ENCODE measurements at regions not wholly inside any gene's neighbourhood (a gene's known extent, or its start where the extent isn't known, plus 50 kb on each side); places are given as distances from the start of the nearest gene placed in this dataset.

DNA sequence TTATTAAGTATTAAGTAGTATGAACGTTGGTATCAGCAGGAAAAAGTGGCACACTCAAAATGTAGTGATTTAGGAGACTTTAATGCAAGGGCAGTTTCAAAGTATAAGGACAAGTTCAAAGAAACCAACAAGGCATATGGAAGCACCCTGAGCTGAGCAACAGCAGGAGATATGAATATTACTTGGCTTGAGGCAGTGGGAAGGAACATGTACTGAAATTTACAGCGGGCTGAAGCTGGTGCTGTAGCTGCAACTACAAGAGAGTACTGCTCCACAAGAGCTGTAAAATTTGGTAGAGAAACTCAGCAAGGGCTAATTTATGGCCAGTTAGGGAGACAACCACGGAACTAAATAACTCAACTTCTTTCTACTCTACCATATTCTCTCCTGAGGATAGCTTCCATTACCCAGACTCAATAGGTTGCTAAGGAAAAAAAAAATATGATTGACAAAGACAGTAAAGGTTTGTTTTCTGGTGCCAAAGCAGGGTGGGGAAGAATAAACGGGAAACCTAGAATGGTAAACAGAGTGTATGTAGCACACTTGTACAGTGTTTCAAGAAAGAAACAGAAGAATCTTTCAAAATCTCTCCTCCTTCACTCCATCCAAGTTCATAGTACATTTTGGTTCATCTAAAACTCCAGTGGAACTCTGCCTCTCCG lies 487.8 kb upstream of the MGAT4C start:
- FAIRE-seq: no peak
- TF ChIP-seq POLR2AphosphoS5 (IDR thresholded peaks at IDR 0.05; ENCODE audit: low read depth, low read length) (no peak), POLR2A (IDR thresholded peaks at IDR 0.05; ENCODE audit: low read depth, low read length) (no peak), POU2F2 (IDR thresholded peaks at IDR 0.05; ENCODE audit: low read depth, low read length) (no peak), PAX5 (IDR thresholded peaks at IDR 0.05; ENCODE audit: insufficient read depth, low read length, severe bottlenecking) (no peak), TAF1 (IDR thresholded peaks at IDR 0.05; ENCODE audit: low read depth, low read length) (no peak), SPI1 (IDR thresholded peaks at IDR 0.05; ENCODE audit: low read depth, low read length) (no peak)
- DNase-seq (ENCODE audit: insufficient read length, low spot score): no peak

DNA sequence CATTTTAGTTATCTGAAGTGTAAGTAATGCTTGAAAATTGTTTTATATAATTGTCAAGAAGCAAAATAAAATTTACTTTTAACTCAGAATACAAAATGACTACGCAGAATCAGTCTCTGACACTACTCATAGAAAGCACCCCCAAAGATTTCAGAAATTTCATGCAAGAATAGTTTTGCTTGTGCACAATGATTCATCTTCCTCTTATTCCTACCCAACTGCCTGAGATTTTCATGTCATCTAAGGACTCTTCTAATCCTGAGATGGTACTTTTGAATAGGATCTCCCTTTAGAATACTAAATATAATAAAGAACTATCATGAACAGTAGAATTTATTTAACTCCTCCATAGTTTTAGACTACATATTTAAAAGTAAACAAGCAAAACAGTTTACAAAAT lies 485.3 kb upstream of the MGAT4C start:
- FAIRE-seq (no peak), DNase-seq (ENCODE audit: insufficient read length, low spot score) (no peak)
- TF ChIP-seq POLR2A (IDR thresholded peaks at IDR 0.05; ENCODE audit: low read depth, low read length): no peak
- TF ChIP-seq TAF1 (IDR thresholded peaks at IDR 0.05; ENCODE audit: low read depth, low read length): no peak
- no peak for TF ChIP-seq POLR2AphosphoS5 (IDR thresholded peaks at IDR 0.05; ENCODE audit: low read depth, low read length)
- no peak for TF ChIP-seq PAX5 (IDR thresholded peaks at IDR 0.05; ENCODE audit: insufficient read depth, low read length, severe bottlenecking)
- no peak for TF ChIP-seq POU2F2 (IDR thresholded peaks at IDR 0.05; ENCODE audit: low read depth, low read length)
- no peak for TF ChIP-seq SPI1 (IDR thresholded peaks at IDR 0.05; ENCODE audit: low read depth, low read length)

DNA sequence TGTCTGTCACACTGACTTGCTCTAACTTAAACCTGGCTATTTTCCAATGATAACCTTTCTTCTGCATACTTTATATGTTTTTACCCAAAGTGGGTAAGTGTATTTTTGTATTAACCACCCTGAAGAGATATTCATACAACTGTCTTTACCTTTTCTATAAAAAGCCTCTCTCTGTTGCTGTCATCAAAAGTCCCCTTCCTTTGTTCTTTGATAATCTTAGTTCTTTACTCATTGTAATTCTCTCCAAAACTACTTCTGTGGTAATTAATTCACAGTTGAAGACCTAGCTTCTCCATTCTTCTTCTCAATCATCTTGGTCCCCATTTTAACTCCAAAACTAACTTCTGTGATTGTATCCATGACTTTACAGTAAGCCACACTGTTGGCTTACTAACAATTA lies 479.7 kb upstream of the MGAT4C start:
- DNase-seq (ENCODE audit: insufficient read length, low spot score): no peak
- FAIRE-seq: no peak
- TF ChIP-seq POLR2A (IDR thresholded peaks at IDR 0.05; ENCODE audit: low read depth, low read length) (no peak), POU2F2 (IDR thresholded peaks at IDR 0.05; ENCODE audit: low read depth, low read length) (no peak), POLR2AphosphoS5 (IDR thresholded peaks at IDR 0.05; ENCODE audit: low read depth, low read length) (no peak), TAF1 (IDR thresholded peaks at IDR 0.05; ENCODE audit: low read depth, low read length) (no peak), SPI1 (IDR thresholded peaks at IDR 0.05; ENCODE audit: low read depth, low read length) (no peak), PAX5 (IDR thresholded peaks at IDR 0.05; ENCODE audit: insufficient read depth, low read length, severe bottlenecking) (no peak)

DNA sequence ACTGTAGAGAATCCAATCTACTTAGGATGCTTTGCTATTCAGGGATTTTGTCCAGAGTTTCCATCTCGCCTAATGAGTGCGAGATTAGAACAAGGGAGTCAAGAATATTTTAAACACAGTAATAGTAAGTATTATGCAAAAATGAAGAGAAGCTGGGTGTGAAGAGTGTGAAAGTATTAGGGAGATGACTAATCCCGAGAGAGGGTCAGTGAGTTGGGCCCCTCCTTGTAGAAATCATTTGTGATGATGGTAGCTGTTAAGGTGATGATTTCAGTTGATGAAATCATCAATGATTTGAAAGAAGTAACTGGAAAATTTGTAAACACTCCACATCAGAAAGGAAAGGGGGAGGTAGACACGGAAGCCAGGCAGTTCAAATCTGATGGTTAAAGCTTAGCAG lies 478.9 kb upstream of the MGAT4C start:
- TF ChIP-seq POU2F2 (IDR thresholded peaks at IDR 0.05; ENCODE audit: low read depth, low read length): no peak
- TF ChIP-seq PAX5 (IDR thresholded peaks at IDR 0.05; ENCODE audit: insufficient read depth, low read length, severe bottlenecking): no peak
- no peak for TF ChIP-seq POLR2A (IDR thresholded peaks at IDR 0.05; ENCODE audit: low read depth, low read length)
- no peak for TF ChIP-seq TAF1 (IDR thresholded peaks at IDR 0.05; ENCODE audit: low read depth, low read length)
- no peak for TF ChIP-seq POLR2AphosphoS5 (IDR thresholded peaks at IDR 0.05; ENCODE audit: low read depth, low read length)
- FAIRE-seq: no peak

DNA sequence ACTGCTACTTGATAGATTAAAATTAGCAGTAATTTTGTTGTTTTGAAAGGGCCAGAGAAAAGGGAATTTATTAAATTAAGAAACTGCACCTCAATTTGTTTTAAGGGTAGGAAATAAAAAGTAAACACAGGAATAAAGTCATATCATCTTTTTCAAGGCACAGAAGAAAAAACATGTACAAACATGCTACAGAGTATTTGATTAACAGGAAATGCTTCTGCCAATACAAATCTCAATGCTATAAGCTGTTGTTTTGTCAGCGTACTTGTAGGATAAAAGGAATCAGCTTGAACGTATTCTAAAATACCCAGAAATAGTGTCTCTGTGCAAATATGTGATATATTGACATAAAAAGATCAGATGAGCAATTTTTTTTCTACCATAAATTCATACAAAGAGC lies 474.0 kb upstream of the MGAT4C start:
- DNase-seq (ENCODE audit: insufficient read length, low spot score): no peak
- no peak for TF ChIP-seq POLR2AphosphoS5 (IDR thresholded peaks at IDR 0.05; ENCODE audit: low read depth, low read length)
- no peak for TF ChIP-seq TAF1 (IDR thresholded peaks at IDR 0.05; ENCODE audit: low read depth, low read length)
- no peak for FAIRE-seq

More for the DNA sequence above, 478.9 kb upstream of the MGAT4C start:
- DNase-seq (ENCODE audit: insufficient read length, low spot score): no peak

DNA sequence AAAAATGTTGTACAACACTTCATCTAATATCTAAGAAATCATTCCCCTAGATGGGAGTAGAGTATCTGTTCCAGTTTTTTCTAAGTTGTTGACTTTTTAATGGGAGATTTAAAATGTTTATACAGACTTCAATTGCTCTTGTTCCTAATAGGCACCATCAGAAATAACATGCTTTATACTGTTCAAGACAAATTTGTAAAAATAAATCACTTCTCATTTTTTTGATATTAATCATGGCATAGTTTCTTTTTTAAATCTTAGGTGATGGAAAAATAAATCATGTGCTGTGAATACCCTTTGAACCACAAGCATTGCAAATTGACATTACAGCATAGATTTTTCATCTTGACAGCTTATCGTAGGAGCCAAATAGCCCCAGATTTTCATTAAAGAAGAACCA lies 473.5 kb upstream of the MGAT4C start:
- FAIRE-seq (no peak), DNase-seq (ENCODE audit: insufficient read length, low spot score) (no peak)
- TF ChIP-seq PAX5 (IDR thresholded peaks at IDR 0.05; ENCODE audit: insufficient read depth, low read length, severe bottlenecking) (no peak), POLR2A (IDR thresholded peaks at IDR 0.05; ENCODE audit: low read depth, low read length) (no peak), POLR2AphosphoS5 (IDR thresholded peaks at IDR 0.05; ENCODE audit: low read depth, low read length) (no peak)

DNA sequence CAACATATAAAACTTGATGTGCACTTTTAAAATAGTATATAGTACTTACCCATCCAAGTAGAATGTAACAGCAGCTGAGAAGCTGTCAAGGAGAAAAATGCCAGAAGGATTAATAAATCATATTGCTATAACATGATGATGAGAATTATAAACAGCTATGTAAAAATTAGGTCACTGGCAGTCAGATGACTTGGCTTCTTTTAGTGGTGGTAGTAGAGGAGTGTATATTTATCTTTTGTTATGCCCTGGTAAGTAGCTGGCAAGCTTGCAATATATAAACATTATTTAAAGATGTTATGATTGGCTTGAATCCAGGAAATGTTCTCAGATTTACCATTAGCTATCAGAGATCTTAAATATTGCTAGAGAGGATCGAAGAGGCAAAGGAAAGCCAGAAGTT lies 471.0 kb upstream of the MGAT4C start:
- FAIRE-seq: no peak
- DNase-seq (ENCODE audit: insufficient read length, low spot score): no peak
- TF ChIP-seq POLR2AphosphoS5 (IDR thresholded peaks at IDR 0.05; ENCODE audit: low read depth, low read length) (no peak), TAF1 (IDR thresholded peaks at IDR 0.05; ENCODE audit: low read depth, low read length) (no peak), PAX5 (IDR thresholded peaks at IDR 0.05; ENCODE audit: insufficient read depth, low read length, severe bottlenecking) (no peak), POLR2A (IDR thresholded peaks at IDR 0.05; ENCODE audit: low read depth, low read length) (no peak), POU2F2 (IDR thresholded peaks at IDR 0.05; ENCODE audit: low read depth, low read length) (no peak), SPI1 (IDR thresholded peaks at IDR 0.05; ENCODE audit: low read depth, low read length) (no peak)

DNA sequence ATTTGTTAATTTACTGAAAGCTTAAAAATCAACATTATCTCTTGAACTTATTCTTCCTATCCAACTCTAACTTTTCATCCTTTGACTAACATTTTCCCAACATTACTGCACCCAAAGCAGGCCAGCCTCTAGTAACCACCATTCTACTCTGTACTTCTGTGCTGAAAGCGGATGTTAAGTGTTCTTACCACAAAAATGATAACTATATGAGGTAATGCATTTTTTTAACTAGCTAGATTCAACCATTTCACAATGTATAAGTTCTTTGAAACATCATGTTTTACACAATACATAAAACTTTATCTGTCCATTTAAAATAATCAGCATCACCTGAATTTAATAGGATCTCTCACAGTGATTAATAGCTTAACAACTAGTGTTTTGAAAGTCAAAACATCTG lies 468.5 kb upstream of the MGAT4C start:
- TF ChIP-seq POU2F2 (IDR thresholded peaks at IDR 0.05; ENCODE audit: low read depth, low read length) (no peak), PAX5 (IDR thresholded peaks at IDR 0.05; ENCODE audit: insufficient read depth, low read length, severe bottlenecking) (no peak), SPI1 (IDR thresholded peaks at IDR 0.05; ENCODE audit: low read depth, low read length) (no peak), POLR2A (IDR thresholded peaks at IDR 0.05; ENCODE audit: low read depth, low read length) (no peak), TAF1 (IDR thresholded peaks at IDR 0.05; ENCODE audit: low read depth, low read length) (no peak), POLR2AphosphoS5 (IDR thresholded peaks at IDR 0.05; ENCODE audit: low read depth, low read length) (no peak)
- FAIRE-seq: no peak
- no peak for DNase-seq (ENCODE audit: insufficient read length, low spot score)

DNA sequence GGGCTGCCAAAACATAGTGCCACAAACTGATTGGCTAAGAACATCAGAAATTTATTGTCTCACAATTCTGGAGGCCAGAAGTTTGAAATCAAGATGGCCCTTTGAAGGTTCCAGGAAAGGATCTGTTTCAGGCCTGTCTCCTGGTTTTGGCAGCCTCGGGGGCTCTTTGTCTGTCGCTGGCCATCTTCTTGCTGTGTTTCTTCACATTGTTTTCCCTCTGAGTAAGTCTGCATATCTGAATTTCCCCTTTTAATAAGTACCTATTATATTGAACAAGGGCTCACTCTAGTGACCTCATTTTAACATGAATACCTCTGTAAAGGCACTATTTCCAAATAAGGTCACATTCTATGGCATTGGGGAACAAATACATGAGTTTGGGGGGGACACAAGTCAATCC lies 467.1 kb upstream of the MGAT4C start:
- no peak for TF ChIP-seq POLR2A (IDR thresholded peaks at IDR 0.05; ENCODE audit: low read depth, low read length)
- no peak for TF ChIP-seq SPI1 (IDR thresholded peaks at IDR 0.05; ENCODE audit: low read depth, low read length)
- no peak for TF ChIP-seq PAX5 (IDR thresholded peaks at IDR 0.05; ENCODE audit: insufficient read depth, low read length, severe bottlenecking)
- TF ChIP-seq TAF1 (IDR thresholded peaks at IDR 0.05; ENCODE audit: low read depth, low read length): no peak
- no peak for TF ChIP-seq POLR2AphosphoS5 (IDR thresholded peaks at IDR 0.05; ENCODE audit: low read depth, low read length)
- TF ChIP-seq POU2F2 (IDR thresholded peaks at IDR 0.05; ENCODE audit: low read depth, low read length): no peak
- FAIRE-seq: no peak
- no peak for DNase-seq (ENCODE audit: insufficient read length, low spot score)

DNA sequence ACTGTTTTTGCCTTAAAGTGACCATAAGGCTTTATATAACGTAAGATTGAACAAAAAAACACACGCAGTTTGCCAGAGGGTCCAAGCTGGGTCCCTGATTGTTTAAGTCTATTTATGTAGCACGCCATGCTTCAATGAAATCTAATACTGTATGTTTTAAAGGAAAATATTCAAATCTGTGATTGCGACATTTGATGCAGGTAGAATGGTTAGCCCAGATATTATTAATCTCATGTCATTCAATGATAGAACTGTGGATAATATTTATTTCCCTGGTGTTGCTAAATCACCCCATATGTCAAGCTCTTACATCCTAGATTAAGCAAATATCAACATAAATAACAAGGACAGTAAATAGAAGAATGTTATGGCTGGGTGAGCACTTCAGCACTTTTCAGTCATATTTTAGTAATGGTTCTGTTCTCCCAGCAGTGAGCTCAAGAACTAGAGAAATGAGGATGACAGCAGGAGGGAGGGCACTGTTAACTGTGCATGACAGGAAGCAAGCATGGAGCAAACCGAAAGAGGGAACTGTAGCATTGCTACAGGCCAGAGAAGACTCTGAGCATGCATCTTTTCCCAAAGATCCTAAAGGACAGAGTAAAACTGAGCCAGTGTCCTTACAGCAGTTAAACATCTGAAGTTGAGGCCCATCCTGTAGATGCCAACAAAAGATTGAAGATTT lies 465.7 kb upstream of the MGAT4C start:
- no peak for TF ChIP-seq POLR2AphosphoS5 (IDR thresholded peaks at IDR 0.05; ENCODE audit: low read depth, low read length)
- no peak for TF ChIP-seq POLR2A (IDR thresholded peaks at IDR 0.05; ENCODE audit: low read depth, low read length)
- TF ChIP-seq PAX5 (IDR thresholded peaks at IDR 0.05; ENCODE audit: insufficient read depth, low read length, severe bottlenecking): no peak
- TF ChIP-seq POU2F2 (IDR thresholded peaks at IDR 0.05; ENCODE audit: low read depth, low read length): no peak
- no peak for TF ChIP-seq TAF1 (IDR thresholded peaks at IDR 0.05; ENCODE audit: low read depth, low read length)
- TF ChIP-seq SPI1 (IDR thresholded peaks at IDR 0.05; ENCODE audit: low read depth, low read length): no peak
- FAIRE-seq (no peak), DNase-seq (ENCODE audit: insufficient read length, low spot score) (no peak)

Data from GM12891 (cell line).